Astrocyte (in vitro differentiated cells and primary cell): ENCODE measurements at regions not wholly inside any gene's neighbourhood (a gene's known extent, or its start where the extent isn't known, plus 50 kb on each side); places are given as distances from the start of the nearest gene placed in this dataset.

Experiments used
- DNase-seq: peaks from one replicate; pipeline ENCODE4 v3.0.0-alpha.2; 2010; ENCODE audit warnings: low read depth
- FAIRE-seq: peaks from 2 replicates; lab custom pipeline; 2011; peaks lifted over from hg19 to GRCh38; lab: Jason Lieb, UNC
- H2AFZ ChIP-seq: 2 replicates; pipeline ENCODE4 v1.6.0; 2012; ENCODE audit warnings: low read depth, low read length, inconsistent platforms
- H3K27ac ChIP-seq: 2 replicates; pipeline ENCODE4 v1.5.1; 2011; ENCODE audit warnings: low read depth, low read length, inconsistent platforms
- H3K27me3 ChIP-seq: 2 replicates; pipeline ENCODE4 v1.6.0; 2011; ENCODE audit warnings: low read length, inconsistent platforms; ENCODE audit not compliant: insufficient read depth
- H3K36me3 ChIP-seq: 2 replicates; pipeline ENCODE4 v1.5.1; 2011; ENCODE audit warnings: low read length, inconsistent platforms; ENCODE audit not compliant: insufficient read depth
- H3K4me1 ChIP-seq: 2 replicates; pipeline ENCODE4 v1.5.1; 2011; ENCODE audit warnings: low read length, inconsistent platforms; ENCODE audit not compliant: insufficient read depth
- H3K4me2 ChIP-seq: 2 replicates; pipeline ENCODE4 v1.6.0; 2012; ENCODE audit warnings: low read length, inconsistent platforms
- H3K4me3 ChIP-seq: 2 replicates; pipeline ENCODE4 v1.5.1; 2011; ENCODE audit warnings: low read depth, mild to moderate bottlenecking, low read length, inconsistent platforms; ENCODE audit not compliant: insufficient read depth
- H3K79me2 ChIP-seq: 2 replicates; pipeline ENCODE4 v1.6.0; 2012; ENCODE audit warnings: mild to moderate bottlenecking, low read length, inconsistent platforms; ENCODE audit not compliant: insufficient read depth
- H3K9ac ChIP-seq: 2 replicates; pipeline ENCODE4 v1.6.0; 2012; ENCODE audit warnings: mild to moderate bottlenecking, low read length, inconsistent platforms
- H3K9me3 ChIP-seq: 2 replicates; pipeline ENCODE4 v1.5.1; 2012; ENCODE audit warnings: low read depth, mild to moderate bottlenecking, low read length, inconsistent platforms; ENCODE audit not compliant: insufficient read depth
- H4K20me1 ChIP-seq: 2 replicates; pipeline ENCODE4 v1.6.0; 2012; ENCODE audit warnings: low read length, inconsistent platforms; ENCODE audit not compliant: insufficient read depth
- H3K27ac Mint-ChIP-seq: one replicate; pipeline ENCODE4 v1.8.0; 2021; ENCODE audit warnings: mild to moderate bottlenecking, mixed read lengths; ENCODE audit not compliant: unreplicated experiment
- H3K27me3 Mint-ChIP-seq: one replicate; pipeline ENCODE4 v1.8.0; 2021; ENCODE audit warnings: low read depth, mixed read lengths; ENCODE audit not compliant: unreplicated experiment
- H3K36me3 Mint-ChIP-seq: one replicate; pipeline ENCODE4 v1.8.0; 2021; ENCODE audit warnings: low read depth, mixed read lengths; ENCODE audit not compliant: unreplicated experiment
- H3K4me1 Mint-ChIP-seq: one replicate; pipeline ENCODE4 v1.8.0; 2021; ENCODE audit warnings: low read depth, mixed read lengths; ENCODE audit not compliant: unreplicated experiment
- H3K4me3 Mint-ChIP-seq: one replicate; pipeline ENCODE4 v1.8.0; 2021; ENCODE audit warnings: mild to moderate bottlenecking, moderate library complexity, mixed read lengths; ENCODE audit not compliant: unreplicated experiment
- H3K9me3 Mint-ChIP-seq: one replicate; pipeline ENCODE4 v1.8.0; 2021; ENCODE audit warnings: mild to moderate bottlenecking, mixed read lengths; ENCODE audit not compliant: unreplicated experiment
- EZH2 ChIP-seq: IDR thresholded peaks from 2 replicates; pipeline ENCODE4 v1.6.1; 2012; ENCODE audit warnings: mild to moderate bottlenecking, low read length, inconsistent platforms; ENCODE audit not compliant: insufficient read depth
- TF ChIP-seq, protein P1 (sequence below): IDR thresholded peaks from 2 replicates; pipeline ENCODE4 v1.5.1; 2011; ENCODE audit warnings: low read depth, mild to moderate bottlenecking, inconsistent platforms, low read length, moderate library complexity; ENCODE audit not compliant: insufficient read depth

DNA sequence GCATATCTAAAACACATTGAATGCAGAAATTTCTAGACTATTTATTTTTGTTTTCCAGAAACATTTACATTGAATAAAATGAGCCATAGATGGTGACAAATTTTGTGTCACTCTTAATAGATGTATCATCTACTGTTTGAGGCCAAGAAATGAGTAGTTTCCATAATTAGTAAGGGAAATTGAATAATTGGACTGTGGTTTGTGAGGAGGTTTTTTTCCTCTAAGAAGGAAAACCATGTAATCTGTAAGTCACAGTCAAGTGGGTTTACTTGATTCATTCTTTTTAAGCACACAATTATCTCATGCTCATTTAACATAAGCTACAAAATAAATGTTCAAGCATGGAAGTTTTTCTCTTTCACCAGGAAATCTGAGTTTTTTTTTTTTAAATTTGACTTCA lies 876.4 kb downstream of the NR2F1-AS1 start:
- peaks cover 5% of the 10 kb centered on the region for H3K4me1 Mint-ChIP-seq
- H3K79me2 ChIP-seq: no peaks in the 10 kb centered on the region
- no peak overlapping the region for H3K4me3 Mint-ChIP-seq
- FAIRE-seq (peak; percentile 5), DNase-seq (peak; percentile 53)
- no peak overlapping the region for H3K27ac Mint-ChIP-seq
- no peaks in the 10 kb centered on the region for H3K36me3 Mint-ChIP-seq
- H3K9me3 ChIP-seq: no peaks in the 10 kb centered on the region
- no peak overlapping the region for H3K4me3 ChIP-seq
- no peaks in the 10 kb centered on the region for H3K4me1 ChIP-seq
- no peak for TF ChIP-seq EZH2
- TF ChIP-seq, protein P1, sequence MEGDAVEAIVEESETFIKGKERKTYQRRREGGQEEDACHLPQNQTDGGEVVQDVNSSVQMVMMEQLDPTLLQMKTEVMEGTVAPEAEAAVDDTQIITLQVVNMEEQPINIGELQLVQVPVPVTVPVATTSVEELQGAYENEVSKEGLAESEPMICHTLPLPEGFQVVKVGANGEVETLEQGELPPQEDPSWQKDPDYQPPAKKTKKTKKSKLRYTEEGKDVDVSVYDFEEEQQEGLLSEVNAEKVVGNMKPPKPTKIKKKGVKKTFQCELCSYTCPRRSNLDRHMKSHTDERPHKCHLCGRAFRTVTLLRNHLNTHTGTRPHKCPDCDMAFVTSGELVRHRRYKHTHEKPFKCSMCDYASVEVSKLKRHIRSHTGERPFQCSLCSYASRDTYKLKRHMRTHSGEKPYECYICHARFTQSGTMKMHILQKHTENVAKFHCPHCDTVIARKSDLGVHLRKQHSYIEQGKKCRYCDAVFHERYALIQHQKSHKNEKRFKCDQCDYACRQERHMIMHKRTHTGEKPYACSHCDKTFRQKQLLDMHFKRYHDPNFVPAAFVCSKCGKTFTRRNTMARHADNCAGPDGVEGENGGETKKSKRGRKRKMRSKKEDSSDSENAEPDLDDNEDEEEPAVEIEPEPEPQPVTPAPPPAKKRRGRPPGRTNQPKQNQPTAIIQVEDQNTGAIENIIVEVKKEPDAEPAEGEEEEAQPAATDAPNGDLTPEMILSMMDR: no peak
- H4K20me1 ChIP-seq: no peaks in the 10 kb centered on the region
- H3K9me3 Mint-ChIP-seq: no peaks in the 10 kb centered on the region
- H3K27ac ChIP-seq: no peak overlapping the region
- no peak overlapping the region for H3K4me2 ChIP-seq
- H3K27me3 Mint-ChIP-seq: no peaks in the 10 kb centered on the region
- H2AFZ ChIP-seq: no peak overlapping the region
- H3K27me3 ChIP-seq: no peaks in the 10 kb centered on the region
- H3K36me3 ChIP-seq: no peaks in the 10 kb centered on the region
- no peak overlapping the region for H3K9ac ChIP-seq

DNA sequence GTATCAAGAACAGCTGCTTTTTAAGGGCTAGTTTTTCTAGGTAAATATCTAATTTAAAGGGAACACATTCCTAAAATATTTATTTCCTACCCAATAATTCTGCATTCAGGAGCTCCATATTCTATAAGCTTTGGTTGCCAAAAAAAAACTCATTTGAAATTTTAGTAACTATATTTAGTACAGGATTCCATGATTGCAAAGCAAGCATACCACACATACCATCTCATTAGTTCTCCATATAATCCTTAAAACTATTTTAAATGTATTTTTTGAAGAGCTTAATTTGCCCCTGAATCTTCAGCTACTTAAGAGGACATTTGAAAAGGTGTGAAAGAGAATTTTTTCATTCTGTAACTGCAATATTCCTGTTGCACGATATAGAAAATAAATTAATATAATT lies 877.0 kb downstream of the NR2F1-AS1 start:
- H3K36me3 ChIP-seq: no peaks in the 10 kb centered on the region
- no peak overlapping the region for H3K9ac ChIP-seq
- no peaks in the 10 kb centered on the region for H3K9me3 ChIP-seq
- H3K27me3 ChIP-seq: no peaks in the 10 kb centered on the region
- H3K79me2 ChIP-seq: no peaks in the 10 kb centered on the region
- no peaks in the 10 kb centered on the region for H4K20me1 ChIP-seq
- Mint-ChIP-seq H3K27ac (no peak overlapping the region), H3K36me3 (no peaks in the 10 kb centered on the region), H3K4me1 (peaks cover 5% of the 10 kb centered on the region), H3K27me3 (no peaks in the 10 kb centered on the region), H3K4me3 (no peak overlapping the region), H3K9me3 (no peaks in the 10 kb centered on the region)
- no peaks in the 10 kb centered on the region for H3K4me1 ChIP-seq
- TF ChIP-seq, protein P1: no peak
- TF ChIP-seq EZH2: no peak
- FAIRE-seq (no peak), DNase-seq (no peak)
- H3K27ac ChIP-seq: no peak overlapping the region
- no peak overlapping the region for H3K4me3 ChIP-seq
- no peak overlapping the region for H3K4me2 ChIP-seq
- H2AFZ ChIP-seq: no peak overlapping the region

DNA sequence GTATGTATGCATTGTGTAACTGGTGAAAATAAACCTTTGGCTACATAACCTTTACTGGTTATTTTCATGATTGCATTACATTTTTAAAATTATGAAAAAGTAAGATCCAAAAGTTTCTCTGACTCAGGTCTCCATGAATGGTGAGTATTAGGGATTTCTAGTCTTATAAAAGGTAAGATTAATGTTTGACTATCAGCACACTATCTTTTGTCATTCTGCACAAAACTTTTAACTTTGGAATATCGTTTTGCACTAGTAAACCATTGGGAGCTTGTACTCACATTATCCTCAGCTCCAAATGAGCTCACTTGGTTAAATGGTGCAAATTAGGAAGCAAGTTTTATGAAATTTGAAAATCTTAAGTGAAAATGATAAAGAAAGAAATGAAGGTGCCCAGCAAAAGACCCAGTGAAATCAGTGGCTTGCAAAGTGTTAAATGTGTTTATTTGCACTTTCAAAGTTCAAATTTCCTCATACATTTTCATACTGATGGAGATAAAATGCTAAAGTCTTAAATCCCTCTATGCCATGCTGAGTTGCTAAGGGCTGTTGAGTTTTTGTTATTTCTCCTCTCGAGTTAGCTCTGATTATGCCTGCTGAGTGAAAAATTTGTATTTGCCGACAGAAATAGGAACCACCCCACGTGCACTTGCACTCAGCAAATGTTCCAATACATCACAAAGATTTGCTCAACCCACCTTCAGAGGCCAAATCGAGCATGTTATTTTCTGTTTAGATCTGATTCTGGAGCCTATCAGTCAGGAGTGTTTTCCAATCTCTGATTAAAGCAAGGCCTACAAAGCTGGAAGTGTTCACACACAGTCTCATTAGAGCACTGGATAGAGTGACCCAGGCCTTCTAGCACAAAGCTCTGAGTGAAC lies 885.7 kb downstream of the NR2F1-AS1 start:
- Mint-ChIP-seq H3K27ac (no peak overlapping the region), H3K27me3 (no peaks in the 10 kb centered on the region)
- H3K27me3 ChIP-seq: no peaks in the 10 kb centered on the region

More for the DNA sequence above, 885.7 kb downstream of the NR2F1-AS1 start:
- no peaks in the 10 kb centered on the region for H3K9me3 Mint-ChIP-seq
- H3K79me2 ChIP-seq: no peaks in the 10 kb centered on the region
- no peak overlapping the region for H3K27ac ChIP-seq
- FAIRE-seq (no peak), DNase-seq (no peak)
- no peaks in the 10 kb centered on the region for H3K36me3 ChIP-seq
- H3K4me1 Mint-ChIP-seq: no peaks in the 10 kb centered on the region
- H3K4me3 Mint-ChIP-seq: no peak overlapping the region
- H3K9ac ChIP-seq: no peak overlapping the region
- H3K4me1 ChIP-seq: no peaks in the 10 kb centered on the region
- H3K4me3 ChIP-seq: no peak overlapping the region
- no peaks in the 10 kb centered on the region for H3K9me3 ChIP-seq
- H3K4me2 ChIP-seq: no peak overlapping the region
- H3K36me3 Mint-ChIP-seq: no peaks in the 10 kb centered on the region
- TF ChIP-seq EZH2: no peak
- TF ChIP-seq, protein P1: no peak
- H2AFZ ChIP-seq: no peak overlapping the region
- H4K20me1 ChIP-seq: no peaks in the 10 kb centered on the region
